MM.1S (cell line): ENCODE measurements at regions not wholly inside any gene's neighbourhood (a gene's known extent, or its start where the extent isn't known, plus 50 kb on each side); places are given as distances from the start of the nearest gene placed in this dataset.

Experiments used
- DNase-seq: peaks from one replicate; pipeline ENCODE4 v3.0.0-alpha.2; 2015
- H2AFZ ChIP-seq: fragments of 300-600 bp; sonication (generic); 2 replicates; pipeline ENCODE4 v1.6.0; 2016; ENCODE audit warnings: antibody characterized with exemption, low read length
- H3F3A ChIP-seq: fragments of 300-600 bp; sonication (generic); 2 replicates; pipeline ENCODE4 v1.6.1; 2016; ENCODE audit warnings: mild to moderate bottlenecking, antibody characterized with exemption, low read length, moderate library complexity, mixed read lengths; ENCODE audit not compliant: insufficient read depth
- H3K27ac ChIP-seq: fragments of 300-600 bp; sonication (generic); 2 replicates; pipeline ENCODE4 v1.5.1; 2016; ENCODE audit warnings: mild to moderate bottlenecking, low read length
- H3K27me3 ChIP-seq: fragments of 300-600 bp; sonication (generic); replicated peaks from 2 replicates; pipeline ENCODE4 v1.6.0; 2016; ENCODE audit warnings: low read length; ENCODE audit not compliant: insufficient read depth
- H3K36me3 ChIP-seq: fragments of 300-600 bp; sonication (generic); replicated peaks from 2 replicates; pipeline ENCODE4 v1.6.1; 2016; ENCODE audit warnings: mild to moderate bottlenecking, low read length, mixed read lengths; ENCODE audit not compliant: insufficient read depth
- H3K4me1 ChIP-seq: fragments of 300-600 bp; sonication (generic); 2 replicates; pipeline ENCODE4 v1.6.1; 2016; ENCODE audit warnings: low read length, mixed read lengths
- H3K4me2 ChIP-seq: fragments of 300-600 bp; sonication (generic); 2 replicates; pipeline ENCODE4 v1.6.0; 2016; ENCODE audit warnings: low read depth, low read length
- H3K4me3 ChIP-seq: fragments of 300-600 bp; sonication (generic); 2 replicates; pipeline ENCODE4 v1.5.1; 2016; ENCODE audit warnings: low read length, mixed read lengths
- H3K79me2 ChIP-seq: fragments of 300-600 bp; sonication (generic); 2 replicates; pipeline ENCODE4 v1.6.1; 2016; ENCODE audit warnings: mixed run types, low read length, mixed read lengths
- H3K9ac ChIP-seq: fragments of 300-600 bp; sonication (generic); 2 replicates; pipeline ENCODE4 v1.6.1; 2016; ENCODE audit warnings: low read length, mixed read lengths
- H3K9me2 ChIP-seq: fragments of 300-600 bp; sonication (generic); replicated peaks from 2 replicates; pipeline ENCODE4 v1.6.1; 2016; ENCODE audit warnings: mild to moderate bottlenecking, low read length, mixed read lengths; ENCODE audit not compliant: insufficient read depth
- H3K9me3 ChIP-seq: fragments of 300-600 bp; sonication (generic); replicated peaks from 2 replicates; pipeline ENCODE4 v1.6.1; 2016; ENCODE audit warnings: mild to moderate bottlenecking, low read length, mixed read lengths; ENCODE audit not compliant: insufficient read depth
- H4K20me1 ChIP-seq: fragments of 300-600 bp; sonication (generic); 2 replicates; pipeline ENCODE4 v1.6.1; 2016; ENCODE audit warnings: mild to moderate bottlenecking, low read length, moderate library complexity, mixed read lengths; ENCODE audit not compliant: insufficient read depth
- EZH2 ChIP-seq: fragments of 300-600 bp; sonication (generic); optimal IDR thresholded peaks from 2 replicates; pipeline ENCODE3; 2017; ENCODE audit warnings: low read depth, mild to moderate bottlenecking, antibody characterized with exemption, low read length, mixed read lengths
- EZH2phosphoT487 ChIP-seq: fragments of 300-600 bp; sonication (generic); IDR thresholded peaks from 2 replicates; pipeline ENCODE4 v1.6.1; 2018; ENCODE audit warnings: antibody characterized with exemption, low read length
- TF ChIP-seq, protein P1 (sequence below): fragments of 300-600 bp; sonication (generic); IDR thresholded peaks from 2 replicates; pipeline ENCODE4 v1.5.1; 2016; ENCODE audit warnings: antibody characterized with exemption, low read length, mixed read lengths

- no peak overlapping the region for H3K27ac ChIP-seq
- H2AFZ ChIP-seq: no peak overlapping the region
- H3K36me3 ChIP-seq: no peaks in the 10 kb centered on the region
- no peak overlapping the region for H3K9ac ChIP-seq
- no peaks in the 10 kb centered on the region for H3K79me2 ChIP-seq
- no peaks in the 10 kb centered on the region for H4K20me1 ChIP-seq
- no peaks in the 10 kb centered on the region for H3K9me3 ChIP-seq
- DNase-seq: no peak
- H3K9me2 ChIP-seq: no peaks in the 10 kb centered on the region
- H3F3A ChIP-seq: no peaks in the 10 kb centered on the region
- TF ChIP-seq, protein P1, sequence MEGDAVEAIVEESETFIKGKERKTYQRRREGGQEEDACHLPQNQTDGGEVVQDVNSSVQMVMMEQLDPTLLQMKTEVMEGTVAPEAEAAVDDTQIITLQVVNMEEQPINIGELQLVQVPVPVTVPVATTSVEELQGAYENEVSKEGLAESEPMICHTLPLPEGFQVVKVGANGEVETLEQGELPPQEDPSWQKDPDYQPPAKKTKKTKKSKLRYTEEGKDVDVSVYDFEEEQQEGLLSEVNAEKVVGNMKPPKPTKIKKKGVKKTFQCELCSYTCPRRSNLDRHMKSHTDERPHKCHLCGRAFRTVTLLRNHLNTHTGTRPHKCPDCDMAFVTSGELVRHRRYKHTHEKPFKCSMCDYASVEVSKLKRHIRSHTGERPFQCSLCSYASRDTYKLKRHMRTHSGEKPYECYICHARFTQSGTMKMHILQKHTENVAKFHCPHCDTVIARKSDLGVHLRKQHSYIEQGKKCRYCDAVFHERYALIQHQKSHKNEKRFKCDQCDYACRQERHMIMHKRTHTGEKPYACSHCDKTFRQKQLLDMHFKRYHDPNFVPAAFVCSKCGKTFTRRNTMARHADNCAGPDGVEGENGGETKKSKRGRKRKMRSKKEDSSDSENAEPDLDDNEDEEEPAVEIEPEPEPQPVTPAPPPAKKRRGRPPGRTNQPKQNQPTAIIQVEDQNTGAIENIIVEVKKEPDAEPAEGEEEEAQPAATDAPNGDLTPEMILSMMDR: no peak
- no peak for TF ChIP-seq EZH2
- no peak for TF ChIP-seq EZH2phosphoT487
- no peak overlapping the region for H3K4me2 ChIP-seq
- no peak overlapping the region for H3K4me3 ChIP-seq
- no peaks in the 10 kb centered on the region for H3K4me1 ChIP-seq
- peaks cover 78% of the 10 kb centered on the region for H3K27me3 ChIP-seq
Observed at GRCh38 chr9:135188681-135189151, 101.2 kb downstream of the OLFM1 start.

GRCh38 chr9:135189497-135189896 lies 102.0 kb downstream of the OLFM1 start:
- Histone ChIP-seq H3K27me3 (peaks cover 77% of the 10 kb centered on the region), H2AFZ (no peak overlapping the region), H3K36me3 (no peaks in the 10 kb centered on the region), H3K4me2 (no peak overlapping the region), H3F3A (no peaks in the 10 kb centered on the region), H3K27ac (no peak overlapping the region), H3K79me2 (no peaks in the 10 kb centered on the region), H3K9me2 (no peaks in the 10 kb centered on the region), H3K9me3 (no peaks in the 10 kb centered on the region), H3K4me1 (no peaks in the 10 kb centered on the region), H4K20me1 (no peaks in the 10 kb centered on the region), H3K9ac (no peak overlapping the region), H3K4me3 (no peak overlapping the region)
- TF ChIP-seq EZH2phosphoT487 (no peak), EZH2 (no peak)
- TF ChIP-seq, protein P1: no peak
- no peak for DNase-seq

DNA sequence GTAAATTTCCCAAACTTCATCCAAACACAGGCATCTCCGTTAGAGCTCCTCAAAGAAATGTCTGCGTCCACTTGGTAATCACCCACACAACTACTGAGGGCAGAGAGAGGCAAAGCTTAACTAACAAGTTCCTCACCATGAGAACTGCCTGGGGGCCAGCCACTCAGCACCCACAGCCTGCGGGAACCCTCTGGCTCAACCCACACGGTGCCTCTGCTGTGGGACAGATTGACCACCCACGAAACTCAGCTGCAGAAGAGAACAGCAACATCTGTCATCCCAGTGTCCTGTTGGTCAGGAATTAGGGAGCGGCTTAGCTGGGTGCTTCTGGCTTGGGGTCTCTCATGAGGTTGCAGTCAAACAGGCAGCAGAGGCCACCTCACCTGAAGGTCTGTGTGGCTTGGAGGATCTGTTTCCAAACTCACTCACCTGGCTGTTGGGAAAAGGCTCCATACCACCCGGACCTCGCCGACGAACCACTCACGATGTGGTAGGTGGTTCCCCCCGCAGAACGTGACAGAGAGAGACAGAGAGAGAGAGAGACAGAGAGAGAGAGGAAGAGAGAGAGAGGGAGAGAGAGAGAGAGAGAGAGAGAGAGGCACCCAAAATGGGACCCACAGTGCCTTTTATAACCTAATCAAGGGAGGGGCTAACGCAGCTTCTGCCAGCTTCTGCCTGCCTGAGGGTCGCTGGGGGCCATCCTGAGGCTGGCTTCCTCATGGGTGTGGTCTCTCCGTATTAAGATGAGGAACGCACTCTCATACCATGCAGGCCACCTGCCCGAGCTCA lies 103.5 kb downstream of the OLFM1 start:
- Histone ChIP-seq H3K4me2 (no peak overlapping the region), H3K4me3 (no peak overlapping the region), H3K9ac (no peak overlapping the region), H3K36me3 (no peaks in the 10 kb centered on the region), H3K79me2 (no peaks in the 10 kb centered on the region), H3K9me2 (no peaks in the 10 kb centered on the region), H3K9me3 (no peaks in the 10 kb centered on the region), H3K27ac (no peak overlapping the region), H3F3A (no peaks in the 10 kb centered on the region), H3K27me3 (peaks cover 65% of the 10 kb centered on the region), H4K20me1 (no peaks in the 10 kb centered on the region), H3K4me1 (no peaks in the 10 kb centered on the region), H2AFZ (no peak overlapping the region)
- DNase-seq: no peak
- TF ChIP-seq, protein P1: no peak
- TF ChIP-seq EZH2phosphoT487: no peak
- no peak for TF ChIP-seq EZH2
